ENCODE measurements at regions not wholly inside any gene's neighbourhood (a gene's known extent, or its start where the extent isn't known, plus 50 kb on each side); places are given as distances from the start of the nearest gene placed in this dataset.

DNA sequence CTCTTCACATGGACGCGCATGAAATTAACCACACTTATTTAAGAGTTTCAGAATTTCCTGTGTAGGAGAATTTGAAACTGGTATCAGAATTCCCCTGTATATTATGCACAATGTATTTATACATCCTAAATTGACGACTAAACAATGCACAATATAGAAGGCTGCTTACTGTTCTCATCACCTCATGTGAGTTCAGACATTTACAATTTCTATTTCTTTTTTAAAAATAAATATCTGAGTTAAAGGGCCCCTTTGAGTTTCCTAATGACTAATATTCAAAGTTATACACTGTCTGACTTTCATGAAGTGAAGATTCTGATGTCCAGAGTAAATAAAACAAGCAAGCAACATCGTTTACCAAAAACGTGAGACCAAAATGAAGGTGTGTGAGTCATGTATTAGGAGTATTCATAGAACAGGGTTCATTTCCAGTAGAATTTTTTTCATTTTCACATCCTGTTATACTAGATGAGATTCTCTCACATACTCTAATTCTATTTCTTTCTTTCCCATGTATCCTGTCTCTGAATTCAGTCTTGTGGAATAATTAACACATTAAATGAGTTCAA, 406.2 kb downstream of the NUP35 start:
- TF ChIP-seq YY1 (IDR thresholded peaks at IDR 0.05; ENCODE audit: extremely low read depth, insufficient replicate concordance, low read depth, low read length) (no peak), ZNF274 (IDR thresholded peaks at IDR 0.05; ENCODE audit: low read depth, low read length) (no peak), POLR2A (IDR thresholded peaks at IDR 0.05; ENCODE audit: borderline replicate concordance, extremely low read depth, insufficient read depth, insufficient read length) (no peak), JUND (IDR thresholded peaks at IDR 0.05) (no peak), EZH2 (IDR thresholded peaks at IDR 0.05) (no peak), EZH2phosphoT487 (IDR thresholded peaks at IDR 0.05; ENCODE audit: borderline replicate concordance) (no peak)
- TF ChIP-seq, protein P1, sequence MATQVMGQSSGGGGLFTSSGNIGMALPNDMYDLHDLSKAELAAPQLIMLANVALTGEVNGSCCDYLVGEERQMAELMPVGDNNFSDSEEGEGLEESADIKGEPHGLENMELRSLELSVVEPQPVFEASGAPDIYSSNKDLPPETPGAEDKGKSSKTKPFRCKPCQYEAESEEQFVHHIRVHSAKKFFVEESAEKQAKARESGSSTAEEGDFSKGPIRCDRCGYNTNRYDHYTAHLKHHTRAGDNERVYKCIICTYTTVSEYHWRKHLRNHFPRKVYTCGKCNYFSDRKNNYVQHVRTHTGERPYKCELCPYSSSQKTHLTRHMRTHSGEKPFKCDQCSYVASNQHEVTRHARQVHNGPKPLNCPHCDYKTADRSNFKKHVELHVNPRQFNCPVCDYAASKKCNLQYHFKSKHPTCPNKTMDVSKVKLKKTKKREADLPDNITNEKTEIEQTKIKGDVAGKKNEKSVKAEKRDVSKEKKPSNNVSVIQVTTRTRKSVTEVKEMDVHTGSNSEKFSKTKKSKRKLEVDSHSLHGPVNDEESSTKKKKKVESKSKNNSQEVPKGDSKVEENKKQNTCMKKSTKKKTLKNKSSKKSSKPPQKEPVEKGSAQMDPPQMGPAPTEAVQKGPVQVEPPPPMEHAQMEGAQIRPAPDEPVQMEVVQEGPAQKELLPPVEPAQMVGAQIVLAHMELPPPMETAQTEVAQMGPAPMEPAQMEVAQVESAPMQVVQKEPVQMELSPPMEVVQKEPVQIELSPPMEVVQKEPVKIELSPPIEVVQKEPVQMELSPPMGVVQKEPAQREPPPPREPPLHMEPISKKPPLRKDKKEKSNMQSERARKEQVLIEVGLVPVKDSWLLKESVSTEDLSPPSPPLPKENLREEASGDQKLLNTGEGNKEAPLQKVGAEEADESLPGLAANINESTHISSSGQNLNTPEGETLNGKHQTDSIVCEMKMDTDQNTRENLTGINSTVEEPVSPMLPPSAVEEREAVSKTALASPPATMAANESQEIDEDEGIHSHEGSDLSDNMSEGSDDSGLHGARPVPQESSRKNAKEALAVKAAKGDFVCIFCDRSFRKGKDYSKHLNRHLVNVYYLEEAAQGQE (IDR thresholded peaks at IDR 0.05; ENCODE audit: low read depth): no peak
- TF ChIP-seq, protein P2, sequence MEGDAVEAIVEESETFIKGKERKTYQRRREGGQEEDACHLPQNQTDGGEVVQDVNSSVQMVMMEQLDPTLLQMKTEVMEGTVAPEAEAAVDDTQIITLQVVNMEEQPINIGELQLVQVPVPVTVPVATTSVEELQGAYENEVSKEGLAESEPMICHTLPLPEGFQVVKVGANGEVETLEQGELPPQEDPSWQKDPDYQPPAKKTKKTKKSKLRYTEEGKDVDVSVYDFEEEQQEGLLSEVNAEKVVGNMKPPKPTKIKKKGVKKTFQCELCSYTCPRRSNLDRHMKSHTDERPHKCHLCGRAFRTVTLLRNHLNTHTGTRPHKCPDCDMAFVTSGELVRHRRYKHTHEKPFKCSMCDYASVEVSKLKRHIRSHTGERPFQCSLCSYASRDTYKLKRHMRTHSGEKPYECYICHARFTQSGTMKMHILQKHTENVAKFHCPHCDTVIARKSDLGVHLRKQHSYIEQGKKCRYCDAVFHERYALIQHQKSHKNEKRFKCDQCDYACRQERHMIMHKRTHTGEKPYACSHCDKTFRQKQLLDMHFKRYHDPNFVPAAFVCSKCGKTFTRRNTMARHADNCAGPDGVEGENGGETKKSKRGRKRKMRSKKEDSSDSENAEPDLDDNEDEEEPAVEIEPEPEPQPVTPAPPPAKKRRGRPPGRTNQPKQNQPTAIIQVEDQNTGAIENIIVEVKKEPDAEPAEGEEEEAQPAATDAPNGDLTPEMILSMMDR (IDR thresholded peaks at IDR 0.05 in 2 of 3, conservative IDR thresholded peaks at IDR 0.05 in 1 of 3; ENCODE audit: borderline replicate concordance in 1 of 3, insufficient read depth in 1 of 3, low read depth in 2 of 3, low read length in 2 of 3): no peak
- TF ChIP-seq, protein P3, sequence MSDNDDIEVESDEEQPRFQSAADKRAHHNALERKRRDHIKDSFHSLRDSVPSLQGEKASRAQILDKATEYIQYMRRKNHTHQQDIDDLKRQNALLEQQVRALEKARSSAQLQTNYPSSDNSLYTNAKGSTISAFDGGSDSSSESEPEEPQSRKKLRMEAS (IDR thresholded peaks at IDR 0.05): no peak
